ENCODE measurements at regions not wholly inside any gene's neighbourhood (a gene's known extent, or its start where the extent isn't known, plus 50 kb on each side); places are given as distances from the start of the nearest gene placed in this dataset.

DNA sequence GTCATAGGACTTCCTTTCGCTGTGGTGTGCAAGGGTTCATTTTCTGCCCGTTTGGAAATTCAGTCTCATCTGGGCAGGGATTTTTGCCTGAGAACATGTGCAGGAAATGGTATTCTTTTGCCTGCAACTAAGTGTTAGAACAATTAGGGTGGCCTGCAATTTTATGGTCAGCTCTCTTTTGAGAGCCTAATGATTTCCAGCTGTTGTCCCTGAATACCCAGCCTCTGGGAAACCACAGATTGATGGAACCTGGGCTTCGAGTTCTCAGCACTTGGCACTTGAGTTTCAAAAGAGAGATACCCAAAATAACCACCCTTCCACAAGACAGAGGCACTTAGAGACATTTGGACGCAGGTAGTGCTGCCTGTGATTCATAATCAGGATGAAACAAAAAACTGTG is 217.2 kb upstream of the FOXA2 start:
- Histone ChIP-seq H3K4me1 (ENCODE audit: insufficient read depth, low read length) (peaks cover 5% of the 10 kb centered on the region; the same call in 1 of the 2 replicates), H2AFZ (ENCODE audit: low read length) (no peak overlapping the region), H3K79me2 (ENCODE audit: insufficient read depth, low read length) (no peaks in the 10 kb centered on the region), H3K23me2 (ENCODE audit: insufficient read length, low read depth, low read length, poor library complexity, severe bottlenecking) (no peaks in the 10 kb centered on the region), H3K79me1 (ENCODE audit: insufficient read depth, low read depth, low read length, poor library complexity, severe bottlenecking) (no peaks in the 10 kb centered on the region), H2BK12ac (ENCODE audit: insufficient read length, low read depth, low read length) (no peak overlapping the region), H3K9me3 (ENCODE audit: control insufficient read depth, low read depth, low read length) (no peaks in the 10 kb centered on the region), H3K4me2 (ENCODE audit: insufficient read depth, insufficient read length, low read length) (no peak overlapping the region), H2BK15ac (ENCODE audit: low read depth, low read length) (no peak overlapping the region), H4K20me1 (ENCODE audit: control insufficient read depth, insufficient read depth, insufficient read length) (no peaks in the 10 kb centered on the region), H3K18ac (ENCODE audit: insufficient read length, low read depth, low read length) (no peak overlapping the region), H3K27me3 (ENCODE audit: insufficient read depth, low read length) (no peaks in the 10 kb centered on the region), H2BK5ac (ENCODE audit: insufficient read length, low read length) (no peak overlapping the region), H3K4ac (ENCODE audit: low read depth, low read length) (no peak overlapping the region), H3T11ph (ENCODE audit: low read length) (no peak overlapping the region), H4K8ac (replicated peaks; ENCODE audit: insufficient read length, low read depth, low read length) (no peak overlapping the region), H4K91ac (ENCODE audit: insufficient read length, low read depth, low read length) (no peak overlapping the region), H2AK5ac (ENCODE audit: insufficient read length, low read length) (no peak overlapping the region), H2BK20ac (ENCODE audit: low read depth, low read length, poor library complexity, severe bottlenecking) (no peak overlapping the region), H2BK120ac (ENCODE audit: low read depth, low read length, poor library complexity, severe bottlenecking) (no peak overlapping the region), H4K5ac (ENCODE audit: insufficient read length, low read depth, low read length) (no peak overlapping the region), H3K56ac (ENCODE audit: insufficient read length, low read depth, low read length) (no peak overlapping the region), H3K23ac (ENCODE audit: insufficient read length, low read depth, low read length) (no peak overlapping the region), H3K14ac (ENCODE audit: insufficient read depth, low read length) (no peak overlapping the region), H3K27ac (ENCODE audit: insufficient read length, low read depth, low read length) (no peak overlapping the region), H3K9ac (ENCODE audit: extremely low read depth, insufficient read length, low read length) (no peak overlapping the region)
- Mint-ChIP-seq H3K36me3 (ENCODE audit: insufficient read depth in 1 of 3, low read depth in 3 of 3) (no peaks in the 10 kb centered on the region; a peak in 1 of 7 replicates), H3K9me3 (no peaks in the 10 kb centered on the region), H3K27ac (no peak overlapping the region), H3K4me1 (peaks cover 14 to 18% of the 10 kb centered on the region in 2 experiments), H3K4me3 (no peak overlapping the region), H3K27me3 (ENCODE audit: low read depth) (peaks cover 14% of the 10 kb centered on the region)
- TF ChIP-seq, protein P1, sequence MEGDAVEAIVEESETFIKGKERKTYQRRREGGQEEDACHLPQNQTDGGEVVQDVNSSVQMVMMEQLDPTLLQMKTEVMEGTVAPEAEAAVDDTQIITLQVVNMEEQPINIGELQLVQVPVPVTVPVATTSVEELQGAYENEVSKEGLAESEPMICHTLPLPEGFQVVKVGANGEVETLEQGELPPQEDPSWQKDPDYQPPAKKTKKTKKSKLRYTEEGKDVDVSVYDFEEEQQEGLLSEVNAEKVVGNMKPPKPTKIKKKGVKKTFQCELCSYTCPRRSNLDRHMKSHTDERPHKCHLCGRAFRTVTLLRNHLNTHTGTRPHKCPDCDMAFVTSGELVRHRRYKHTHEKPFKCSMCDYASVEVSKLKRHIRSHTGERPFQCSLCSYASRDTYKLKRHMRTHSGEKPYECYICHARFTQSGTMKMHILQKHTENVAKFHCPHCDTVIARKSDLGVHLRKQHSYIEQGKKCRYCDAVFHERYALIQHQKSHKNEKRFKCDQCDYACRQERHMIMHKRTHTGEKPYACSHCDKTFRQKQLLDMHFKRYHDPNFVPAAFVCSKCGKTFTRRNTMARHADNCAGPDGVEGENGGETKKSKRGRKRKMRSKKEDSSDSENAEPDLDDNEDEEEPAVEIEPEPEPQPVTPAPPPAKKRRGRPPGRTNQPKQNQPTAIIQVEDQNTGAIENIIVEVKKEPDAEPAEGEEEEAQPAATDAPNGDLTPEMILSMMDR (conservative IDR thresholded peaks at IDR 0.05): no peak
- no peak for DNase-seq
- no CpG with 5 or more reads among the region's 4 CpGs for WGBS (ENCODE audit: extremely low coverage, insufficient read length, low lambda C conversion rate)
